DMS 273 (cell line): ENCODE measurements at regions not wholly inside any gene's neighbourhood (a gene's known extent, or its start where the extent isn't known, plus 50 kb on each side); places are given as distances from the start of the nearest gene placed in this dataset.
A peak's percentile ranks its signal among the peaks of the same experiment; 100 is the strongest.

ENCODE experiments used
- DNase-seq: peaks from one replicate; lab custom pipeline; 2025; ENCODE audit not compliant: unreplicated experiment; lab: John Stamatoyannopoulos, UW

DNA sequence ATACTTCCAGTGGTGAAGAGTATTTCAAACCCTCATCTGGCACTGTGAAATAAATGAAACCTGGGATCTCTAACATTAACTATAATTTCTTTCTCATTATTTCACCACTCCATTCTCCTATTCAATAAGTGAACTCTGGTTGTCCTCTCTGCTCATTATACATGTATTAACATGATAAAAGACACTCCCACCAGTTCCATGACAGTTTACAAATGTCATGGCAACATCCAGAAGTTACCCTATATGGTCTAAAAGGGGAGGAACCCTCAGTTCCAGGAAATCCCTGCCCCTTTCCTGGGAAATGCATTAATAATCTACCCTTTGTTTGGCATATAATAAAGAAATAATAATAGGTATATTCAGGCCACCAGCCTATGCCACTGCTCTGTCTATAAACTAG lies 62.7 kb upstream of the BRINP3 start:
- DNase-seq, result no peak

DNA sequence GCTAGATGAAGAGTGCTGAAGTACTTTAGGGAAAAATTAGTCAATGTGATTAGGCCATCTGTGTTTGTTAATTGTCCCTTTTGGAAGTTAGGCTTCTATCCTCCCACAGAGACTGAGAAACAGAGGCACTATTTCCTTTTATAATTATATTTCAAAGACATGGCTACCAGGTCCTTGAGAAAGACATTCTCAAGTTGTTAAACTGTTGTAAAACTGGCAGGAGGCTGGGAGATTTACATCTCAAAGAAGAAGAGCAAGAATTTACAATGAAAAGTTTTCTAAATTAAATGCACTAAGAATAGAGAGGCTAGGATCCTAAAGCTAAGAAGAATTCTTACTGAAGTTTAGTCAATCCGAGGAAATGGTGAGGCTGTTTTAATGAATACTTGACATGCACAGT lies 74.0 kb upstream of the BRINP3 start:
- no peak for DNase-seq

- DNase-seq, result no peak
Observed at GRCh38 chr1:190560161-190560681, 82.6 kb upstream of the BRINP3 start.

GRCh38 chr1:190563230-190563629 lies 85.6 kb upstream of the BRINP3 start:
- no peak for DNase-seq

DNA sequence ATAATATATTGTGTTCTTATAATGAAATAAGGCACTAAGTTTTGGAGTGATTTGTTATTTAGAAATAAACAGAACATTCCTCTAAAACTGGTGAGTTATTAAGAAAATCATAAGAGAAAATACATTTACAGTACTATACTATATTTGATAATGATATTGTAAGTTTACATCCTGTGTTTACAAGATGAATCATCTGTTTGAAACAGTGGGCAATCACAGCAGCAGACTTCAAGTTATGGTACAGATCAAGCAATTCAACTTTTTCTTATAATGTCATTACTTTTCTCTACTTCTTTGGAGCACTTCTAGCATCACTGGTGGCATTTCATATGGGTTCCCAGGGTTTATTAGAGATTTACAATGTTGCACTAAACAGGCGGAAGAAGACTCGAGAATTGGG lies 86.5 kb upstream of the BRINP3 start:
- DNase-seq, result no peak

GRCh38 chr1:190578017-190578416 lies 100.4 kb upstream of the BRINP3 start:
- peak; percentile 54 for DNase-seq

- DNase-seq, result no peak
Observed at GRCh38 chr1:190578526-190578925, 100.9 kb upstream of the BRINP3 start.

DNA sequence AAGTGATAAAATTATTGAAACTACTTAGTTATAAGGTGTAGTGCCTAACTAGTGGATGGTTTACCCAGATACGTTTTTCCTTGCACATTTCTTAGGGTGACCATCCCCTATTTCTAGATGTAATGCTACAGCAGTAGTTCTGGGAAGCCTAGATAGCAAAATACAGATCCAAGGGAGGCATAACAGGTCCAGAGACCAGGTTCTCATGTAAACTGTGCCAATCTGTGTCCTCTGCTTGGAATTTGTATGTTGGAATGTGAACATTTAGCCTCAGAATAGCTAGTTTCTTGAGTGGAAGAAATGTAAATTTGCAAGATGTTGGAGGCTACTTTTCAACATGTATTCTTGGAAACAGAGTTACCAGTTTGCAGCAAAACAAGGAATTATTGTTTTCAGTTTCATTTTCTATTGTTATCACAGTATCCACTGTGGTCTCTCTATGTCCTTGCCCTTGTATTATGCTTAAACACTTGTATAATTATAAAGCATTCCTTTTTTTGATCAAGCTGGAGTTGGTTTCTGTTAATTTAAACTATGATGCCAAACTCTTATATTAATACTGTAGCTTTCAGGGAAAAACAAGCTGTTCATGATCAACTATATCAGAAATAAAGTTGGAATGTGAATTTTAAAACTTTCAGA lies 102.0 kb upstream of the BRINP3 start:
- no peak for DNase-seq

DNA sequence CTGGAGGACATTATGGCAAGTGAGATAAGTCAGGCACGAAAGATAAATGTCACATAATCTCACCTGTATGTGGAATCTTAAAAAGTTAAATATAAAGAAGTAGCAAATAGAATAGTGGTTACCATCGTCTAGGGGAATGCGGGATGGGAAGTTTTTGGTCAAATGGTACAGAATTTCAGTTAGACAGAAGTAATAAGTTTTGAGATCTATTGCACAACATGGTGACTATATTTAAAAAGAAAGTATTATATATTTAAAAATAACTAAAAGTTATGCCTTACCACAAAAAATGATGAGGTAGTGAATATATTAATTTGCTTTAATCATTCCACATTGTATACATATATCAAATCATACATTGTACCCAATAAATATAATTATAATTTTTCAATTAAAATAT lies 106.2 kb upstream of the BRINP3 start:
- DNase-seq, result no peak

DNA sequence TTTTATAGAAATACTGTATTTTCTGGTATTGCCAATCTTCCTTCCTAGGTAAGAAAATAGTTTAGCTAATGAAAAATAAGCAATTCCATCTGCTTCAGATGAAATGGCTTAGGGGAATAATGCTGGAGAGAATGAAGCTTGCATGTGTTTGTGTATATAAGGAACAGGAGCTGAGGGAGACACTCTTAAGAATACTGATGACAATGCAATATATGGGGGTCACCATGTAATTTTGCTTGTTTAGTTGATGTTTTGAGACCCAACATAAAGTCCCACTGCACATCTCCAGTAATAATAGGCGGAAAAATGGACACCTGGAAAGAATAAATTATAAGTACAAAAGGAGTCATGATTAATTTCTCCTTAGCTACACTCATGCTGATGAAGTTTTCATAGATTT lies 110.8 kb upstream of the BRINP3 start:
- DNase-seq, result no peak

- no peak for DNase-seq
Observed at GRCh38 chr1:190595438-190595837, 117.8 kb upstream of the BRINP3 start.

GRCh38 chr1:190597294-190597693 lies 119.6 kb upstream of the BRINP3 start:
- no peak for DNase-seq

DNA sequence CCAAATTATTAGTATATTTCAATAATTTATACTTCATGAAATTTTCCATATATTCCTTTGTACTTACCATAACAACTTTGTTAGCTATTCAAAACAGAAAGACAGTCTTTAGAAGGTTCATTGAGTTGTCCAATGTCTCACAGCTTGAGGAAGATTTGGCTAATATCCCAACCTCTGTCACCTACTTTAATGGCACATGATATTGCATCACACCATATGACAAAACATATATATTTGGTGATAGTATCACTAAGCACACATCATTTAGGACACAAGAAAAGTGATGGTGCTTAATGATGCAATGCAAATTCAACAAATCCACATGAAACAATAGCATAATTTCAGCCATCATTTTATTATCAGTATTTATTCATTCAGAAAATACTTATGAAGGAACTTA lies 122.0 kb upstream of the BRINP3 start:
- no peak for DNase-seq

GRCh38 chr1:190602325-190602724 lies 124.7 kb upstream of the BRINP3 start:
- no peak for DNase-seq

- no peak for DNase-seq
Observed at GRCh38 chr1:190608282-190608681, 130.6 kb upstream of the BRINP3 start.

DNA sequence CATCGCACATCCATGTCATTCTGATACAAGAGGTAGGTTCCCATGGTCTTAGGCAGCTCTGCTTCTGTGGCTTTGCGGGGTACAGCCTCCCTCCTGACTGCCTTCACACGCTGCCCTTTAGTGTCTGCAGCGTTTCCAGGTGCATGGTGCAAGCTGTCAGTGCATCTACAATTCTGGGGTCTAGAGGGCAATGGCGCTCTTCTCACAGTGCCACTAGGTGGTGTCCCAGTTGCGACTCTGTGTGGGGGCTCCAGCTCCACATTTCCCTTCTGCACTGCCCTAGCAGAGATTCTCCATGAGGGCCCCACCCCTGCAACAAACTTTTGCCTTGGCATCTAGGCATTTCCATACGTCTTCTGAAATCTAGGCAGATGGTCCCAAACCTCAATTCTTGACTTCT lies 138.2 kb upstream of the BRINP3 start:
- DNase-seq, result peak; percentile 25

DNA sequence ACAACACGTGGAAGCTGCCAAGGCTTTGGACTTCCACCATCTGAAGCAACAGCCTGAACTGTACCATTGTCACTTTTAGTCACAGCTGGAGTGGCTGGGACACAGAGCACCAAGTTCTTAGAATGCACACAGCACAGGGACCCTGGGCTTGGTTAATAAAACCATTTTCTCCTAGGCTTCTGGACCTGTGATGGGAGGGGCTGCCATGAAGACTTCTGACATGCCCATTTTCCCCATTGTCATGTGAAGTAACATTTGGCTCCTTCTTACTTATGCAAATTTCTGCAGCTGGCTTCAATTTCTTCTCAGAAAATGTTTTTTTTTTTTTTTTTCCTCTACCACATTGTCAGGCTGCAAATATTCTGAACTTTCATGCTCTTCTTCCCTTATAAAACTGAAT lies 138.6 kb upstream of the BRINP3 start:
- DNase-seq, result no peak

- DNase-seq, result no peak
Observed at GRCh38 chr1:190619724-190620123, 142.1 kb upstream of the BRINP3 start.

GRCh38 chr1:190633488-190633887 lies 155.8 kb upstream of the BRINP3 start:
- DNase-seq, result no peak

DNA sequence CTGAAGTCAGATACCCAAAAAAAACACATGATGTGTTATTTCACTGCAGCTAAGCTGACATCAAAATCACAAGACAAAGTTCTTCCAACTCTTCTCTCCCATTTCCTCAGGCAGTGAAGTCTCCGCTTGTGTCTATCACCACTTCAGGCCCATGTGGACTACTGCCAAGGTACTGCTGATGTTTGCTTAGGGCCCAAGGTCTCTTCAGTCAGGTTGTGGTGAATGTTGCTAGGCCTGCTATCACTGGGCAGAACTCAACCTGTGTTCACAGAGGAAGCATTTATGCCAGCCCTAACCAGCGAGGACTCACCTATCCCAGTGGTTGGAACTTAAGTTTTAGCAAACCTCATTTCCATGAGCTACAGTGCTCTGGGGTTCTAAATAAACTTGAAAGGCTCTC lies 156.5 kb upstream of the BRINP3 start:
- no peak for DNase-seq

- no peak for DNase-seq
Observed at GRCh38 chr1:190649553-190649952, 171.9 kb upstream of the BRINP3 start.

GRCh38 chr1:190658907-190659306 lies 181.2 kb upstream of the BRINP3 start:
- no peak for DNase-seq

- DNase-seq, result no peak
Observed at GRCh38 chr1:190663962-190664361, 186.3 kb upstream of the BRINP3 start.
